T1000 (cell line): ENCODE measurements at regions not wholly inside any gene's neighbourhood (a gene's known extent, or its start where the extent isn't known, plus 50 kb on each side); places are given as distances from the start of the nearest gene placed in this dataset.
"Not testable (repeated sequence)": the region's sequence is repeated elsewhere in the genome, so short reads cannot be mapped to it uniquely, and the experiment has no call there.

Experiments
- DNase-seq: peaks from one replicate; lab custom pipeline; 2025; ENCODE audit warnings: mixed read lengths; lab: John Stamatoyannopoulos, UW

DNA sequence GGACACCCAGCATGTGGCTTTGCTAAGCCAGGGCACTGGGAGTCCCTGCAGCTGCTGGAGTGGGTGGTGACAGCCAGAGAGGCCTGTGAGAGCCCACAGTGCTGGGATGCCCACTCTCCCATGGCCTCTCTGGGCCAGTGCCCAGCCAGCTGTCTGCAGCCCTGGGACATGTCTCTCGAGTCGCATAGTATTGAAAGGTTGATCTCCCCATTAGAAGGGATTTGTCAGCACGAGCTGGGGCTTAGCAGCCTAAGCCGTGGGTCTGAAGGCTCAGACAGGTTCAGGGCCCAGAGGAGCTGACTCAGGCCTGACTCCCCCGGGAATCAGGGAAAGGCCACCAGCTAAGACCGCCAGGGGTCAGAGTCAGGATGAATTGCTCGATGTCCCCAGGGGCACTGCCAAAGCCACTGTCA is 53.5 kb downstream of the FOXD2 start:
- no peak for DNase-seq

- DNase-seq, result no peak
Measured at GRCh38 chr1:47495176-47495713, 57.4 kb downstream of the FOXD2 start.

GRCh38 chr1:47498551-47498950 is 60.7 kb downstream of the FOXD2 start:
- DNase-seq, result no peak

GRCh38 chr1:47501069-47501468 is 63.2 kb downstream of the FOXD2 start:
- no peak for DNase-seq

DNA sequence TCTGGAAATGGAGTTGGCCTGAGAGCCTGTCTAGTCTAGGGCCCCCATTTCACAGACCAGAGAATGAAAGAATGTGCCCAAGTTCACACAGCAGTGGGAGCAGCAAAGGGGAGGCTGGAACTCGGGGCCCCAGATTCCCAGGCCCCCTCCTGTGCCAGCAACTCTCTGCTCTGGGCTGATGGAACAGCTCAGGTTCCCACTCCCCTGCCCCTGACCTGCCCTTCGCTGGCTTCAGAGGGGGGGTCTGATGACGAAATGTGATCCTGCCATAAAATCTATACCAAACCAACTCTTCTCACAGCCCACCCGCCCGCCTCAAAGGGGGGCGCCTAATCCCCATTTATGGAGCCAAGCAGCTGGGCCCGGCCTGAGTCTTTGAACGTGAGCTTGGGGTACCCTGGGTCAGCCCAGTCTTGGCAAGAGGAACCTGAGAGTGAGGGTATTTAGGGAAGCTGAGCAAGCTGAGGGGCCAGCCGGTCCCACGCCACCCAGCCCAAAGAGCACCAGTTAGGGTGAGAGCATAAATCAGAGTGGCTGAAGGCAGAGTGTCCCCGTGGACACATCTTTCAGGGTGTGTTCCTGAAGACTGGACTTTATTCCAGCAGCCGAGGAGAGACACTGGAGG is 65.0 kb downstream of the FOXD2 start:
- no peak for DNase-seq

DNA sequence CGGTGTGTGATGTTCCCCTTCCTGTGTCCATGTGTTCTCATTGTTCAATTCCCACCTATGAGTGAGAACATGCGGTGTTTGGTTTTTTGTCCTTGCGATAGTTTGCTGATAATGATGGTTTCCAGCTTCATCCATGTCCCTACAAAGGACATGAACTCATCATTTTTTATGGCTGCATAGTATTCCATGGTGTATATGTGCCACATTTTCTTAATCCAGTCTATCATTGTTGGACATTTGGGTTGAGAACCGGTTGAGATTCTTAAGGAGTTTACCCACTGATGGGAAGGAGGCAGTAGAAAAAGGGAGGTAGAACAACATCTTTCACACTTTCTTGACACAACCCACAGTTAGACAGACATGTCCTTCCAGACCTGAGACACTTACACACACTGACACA is 67.0 kb downstream of the FOXD2 start:
- DNase-seq, result not testable (repeated sequence)

DNA sequence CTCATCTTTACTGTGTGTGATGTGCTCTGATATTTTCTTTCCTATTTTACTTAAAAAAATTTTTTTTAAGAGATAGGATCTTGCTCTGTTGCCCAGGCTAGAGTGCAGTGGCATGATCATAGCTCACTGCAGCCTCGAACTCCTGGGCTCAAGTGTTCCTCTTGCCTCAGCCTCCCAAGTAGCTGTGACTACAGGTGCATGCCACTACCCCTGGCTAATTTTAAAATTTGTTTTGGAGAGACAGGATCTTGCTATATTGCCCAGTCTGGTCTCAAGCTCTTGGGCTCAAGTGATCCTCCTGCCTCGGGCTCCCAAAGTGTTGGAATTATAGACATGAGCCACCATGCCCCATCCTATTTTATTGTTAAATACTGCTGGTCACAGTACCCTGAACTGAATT is 67.4 kb downstream of the FOXD2 start:
- DNase-seq, result no peak

DNA sequence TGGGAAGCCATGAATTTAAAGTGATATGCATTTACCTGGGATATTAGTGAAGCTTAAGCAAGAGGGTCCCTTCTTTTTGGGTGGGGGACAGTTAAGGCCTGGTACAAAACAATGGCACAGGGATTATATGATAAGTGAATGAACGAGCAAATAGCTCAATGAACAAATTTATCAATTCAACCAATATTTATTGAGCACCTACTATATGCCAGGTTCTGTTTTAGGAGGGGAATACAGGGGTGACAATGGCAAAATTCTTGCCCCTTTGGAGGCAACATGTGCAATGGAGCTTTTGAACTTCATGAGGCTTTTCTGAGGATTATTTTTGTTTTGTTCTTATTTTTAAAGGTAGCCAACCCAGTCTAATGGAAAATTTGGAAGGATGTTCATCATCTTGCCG is 68.2 kb downstream of the FOXD2 start:
- DNase-seq, result no peak

DNA sequence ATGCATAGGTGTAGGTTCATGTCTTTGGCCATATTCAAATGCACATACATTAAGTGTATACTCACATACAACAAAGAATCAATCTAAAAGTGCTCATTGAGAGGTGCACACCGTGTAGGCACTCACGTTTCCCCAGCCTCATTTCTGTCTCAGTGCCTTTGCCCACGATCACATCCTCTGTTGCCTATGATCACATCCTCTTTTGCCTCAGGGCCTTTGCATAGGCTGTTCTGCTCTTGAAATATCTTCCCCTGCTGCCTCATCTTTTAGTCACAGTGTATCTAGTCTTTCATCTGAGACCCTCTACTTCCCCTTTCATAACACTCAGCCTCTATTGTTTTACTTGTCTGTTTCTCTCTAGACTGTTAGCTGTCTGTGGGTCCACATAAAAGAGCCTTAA is 69.3 kb downstream of the FOXD2 start:
- DNase-seq, result no peak

DNA sequence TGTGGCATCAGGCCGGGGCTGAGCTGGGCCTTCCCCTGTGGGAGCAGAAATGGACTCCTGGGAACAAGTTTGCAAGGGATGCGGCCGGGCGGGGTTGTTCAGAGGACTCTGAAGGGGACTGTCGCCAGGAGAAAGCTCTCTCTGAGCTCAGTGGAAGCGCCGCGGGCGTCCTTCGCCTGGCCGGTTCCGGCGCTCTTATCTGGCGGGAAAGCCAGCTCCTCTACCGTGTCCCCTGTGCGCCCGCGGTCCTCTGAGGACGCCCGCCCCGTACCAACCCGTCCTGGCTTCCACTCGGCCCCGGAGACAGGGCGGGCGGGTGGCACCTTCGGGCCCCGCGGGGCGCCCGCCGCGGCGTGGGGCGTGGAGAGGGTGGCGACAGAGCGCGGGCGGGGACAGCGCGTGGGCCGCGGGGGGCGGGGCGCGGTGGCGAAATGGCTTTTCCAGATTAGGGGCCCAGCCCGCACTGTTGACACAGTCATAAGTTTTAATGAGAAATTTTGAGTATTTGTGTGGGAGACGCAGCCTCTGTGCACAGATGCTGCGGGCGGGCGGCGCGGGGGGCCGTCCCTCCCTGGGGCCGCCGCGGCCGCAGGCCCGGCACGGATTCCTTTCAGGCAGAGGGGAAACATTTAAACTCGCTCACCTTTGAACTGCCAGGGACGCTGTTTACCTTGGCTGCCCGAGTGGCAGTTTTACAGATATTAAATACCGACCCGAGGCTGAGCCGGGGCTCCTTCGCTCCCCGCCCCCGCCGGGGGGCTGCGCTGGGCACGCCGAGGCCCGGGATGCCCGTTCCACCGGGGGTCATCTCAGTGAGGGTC is 70.2 kb downstream of the FOXD2 start:
- DNase-seq, result no peak

DNA sequence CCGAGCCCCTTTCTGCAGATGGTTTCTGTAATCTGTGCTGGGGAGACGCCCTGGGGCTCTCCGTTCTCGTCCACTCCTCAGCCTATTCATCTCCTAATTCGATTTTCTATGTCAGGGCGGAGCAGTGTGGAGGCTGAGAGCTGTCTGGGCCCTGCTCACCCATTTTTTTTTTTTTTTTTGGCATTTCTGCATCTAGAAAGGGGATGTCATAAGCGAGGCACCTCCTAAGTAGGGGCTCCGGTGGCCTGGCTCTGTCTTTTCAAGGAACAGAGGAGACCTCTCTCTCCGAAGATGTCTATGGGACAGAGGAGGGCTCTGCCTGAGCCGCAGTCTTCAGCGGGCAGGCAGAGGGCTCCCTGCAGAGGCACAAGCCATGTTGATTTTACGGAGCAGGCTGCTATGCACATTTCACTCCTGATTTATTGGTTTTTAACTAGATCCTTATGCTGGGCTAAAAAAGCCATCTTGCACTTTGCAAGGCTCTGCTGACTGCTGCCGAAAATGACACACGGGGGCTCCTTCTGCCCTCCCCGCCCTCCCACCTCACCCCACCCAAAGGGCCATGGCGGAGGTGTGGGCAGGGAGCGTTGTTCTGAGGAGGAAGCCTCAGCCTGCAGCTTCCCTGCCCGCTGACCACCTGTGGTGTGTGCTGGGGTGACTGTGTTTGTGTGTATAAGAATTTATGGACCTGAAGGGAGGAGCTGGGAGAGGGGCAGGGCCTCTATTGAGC is 71.0 kb downstream of the FOXD2 start:
- DNase-seq, result no peak

DNA sequence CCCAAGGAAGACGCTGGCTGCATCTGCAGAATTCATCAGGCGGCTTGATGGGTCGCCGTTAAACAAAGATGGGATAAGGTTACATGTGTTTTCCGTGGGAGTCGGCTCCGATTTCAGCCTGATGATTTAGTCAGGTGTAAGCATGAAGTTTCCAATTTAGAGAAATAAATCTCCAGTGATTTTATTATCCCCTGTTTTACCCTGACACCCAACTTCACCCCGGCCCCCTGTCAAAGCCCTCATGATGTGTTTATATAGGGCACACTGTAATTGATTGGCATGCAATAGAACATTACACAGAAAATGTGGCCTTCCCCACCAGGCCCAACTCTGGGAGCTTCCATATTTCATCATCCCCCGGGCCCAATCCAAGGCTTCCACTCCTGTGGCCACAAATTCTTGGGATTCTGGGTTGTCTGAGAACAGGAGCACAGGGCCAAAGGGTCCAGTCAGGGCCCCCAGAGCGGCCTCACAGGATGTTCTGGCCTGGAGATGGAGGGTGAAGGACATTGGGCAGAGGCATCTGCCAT is 72.5 kb downstream of the FOXD2 start:
- DNase-seq, result no peak

DNA sequence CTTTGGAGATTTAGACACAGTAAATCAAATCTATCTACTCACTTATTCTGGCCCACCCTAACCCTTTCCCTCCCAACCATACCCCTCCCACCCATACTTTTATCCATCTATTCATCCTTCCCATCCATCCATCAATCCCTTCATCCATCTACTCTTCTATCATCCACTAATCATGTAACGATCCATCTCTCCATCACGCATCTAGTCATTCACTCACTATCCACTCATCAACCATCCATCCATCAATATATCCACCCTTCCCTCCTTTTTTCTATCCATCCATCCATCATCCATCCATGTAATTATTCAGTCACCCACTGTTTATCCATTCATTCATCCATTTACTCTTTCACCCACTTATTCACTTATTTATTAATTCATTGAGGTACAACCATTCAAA is 74.0 kb downstream of the FOXD2 start:
- DNase-seq, result no peak

DNA sequence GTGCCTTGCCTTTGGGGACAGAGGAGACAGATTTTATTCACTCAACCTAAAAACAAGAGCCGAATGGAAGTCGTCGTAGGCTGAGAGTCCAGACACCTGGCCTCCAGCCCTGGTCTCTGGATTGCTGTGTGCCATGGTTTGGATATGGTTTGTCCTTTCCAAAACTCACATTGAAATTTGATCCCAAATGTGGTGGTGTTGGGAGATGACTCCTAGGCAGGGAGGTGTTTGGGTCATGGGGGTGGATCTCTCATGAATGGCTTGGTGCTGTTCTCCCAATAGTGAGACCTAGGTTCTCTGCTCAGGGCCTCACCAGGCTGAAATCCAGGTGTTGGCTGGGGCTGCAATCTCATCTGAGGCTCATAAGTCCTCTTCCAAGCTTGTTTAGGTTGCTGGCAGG is 75.5 kb downstream of the FOXD2 start:
- no peak for DNase-seq

DNA sequence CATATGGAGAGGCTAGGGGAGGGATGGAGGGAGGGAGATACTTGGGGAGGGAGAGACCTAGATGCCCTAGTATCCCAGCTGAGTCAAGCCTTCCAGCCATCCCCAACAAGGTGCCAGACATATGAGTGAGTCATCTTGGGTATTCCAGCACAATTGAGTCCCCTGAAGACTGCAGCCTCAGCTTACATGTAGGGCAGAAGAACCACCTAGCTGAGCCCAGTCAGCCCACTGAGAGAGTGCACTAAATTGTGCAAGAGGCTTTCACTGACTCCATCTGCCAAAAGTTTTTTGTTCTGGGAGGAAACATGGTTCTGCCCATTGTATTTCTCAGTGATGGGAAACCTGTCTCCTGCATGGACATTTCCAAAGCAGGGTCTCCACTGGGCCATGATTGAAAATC is 76.4 kb downstream of the FOXD2 start:
- DNase-seq, result no peak

DNA sequence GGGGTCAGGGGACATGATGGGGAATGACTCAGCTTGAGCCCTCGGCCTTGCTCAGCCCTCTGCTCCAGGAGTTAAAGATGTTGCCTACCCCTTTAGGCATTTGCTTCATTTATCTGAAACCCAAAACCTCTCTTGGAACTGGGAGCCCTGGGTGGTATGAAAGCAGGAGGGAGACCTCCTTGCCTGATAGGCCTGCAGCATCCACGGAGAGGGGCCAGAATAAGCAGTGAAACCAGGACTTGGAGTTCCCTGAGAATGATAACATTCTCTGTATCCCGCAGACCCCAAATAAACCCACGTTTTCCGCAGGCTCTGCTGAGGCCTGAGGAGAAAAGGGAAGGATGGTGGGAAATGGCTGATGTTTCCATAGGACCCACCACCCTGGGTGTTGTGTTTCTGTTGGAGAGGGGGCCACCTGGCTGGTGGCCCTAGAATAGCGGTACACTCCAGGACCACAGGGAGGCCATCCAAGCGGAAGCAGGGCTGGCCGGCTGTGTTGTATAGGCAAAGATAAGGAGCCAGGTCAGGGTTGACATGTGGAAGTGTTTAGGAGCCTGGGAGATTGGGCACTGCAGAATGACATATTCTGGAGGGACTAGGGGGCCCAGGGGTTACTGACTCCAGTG is 77.4 kb downstream of the FOXD2 start:
- no peak for DNase-seq

- no peak for DNase-seq
Measured at GRCh38 chr1:47517946-47518345, 80.1 kb downstream of the FOXD2 start.

- DNase-seq, result no peak
Measured at GRCh38 chr1:47519491-47519890, 81.6 kb downstream of the FOXD2 start.

- DNase-seq, result no peak
Measured at GRCh38 chr1:47519971-47520370, 82.1 kb downstream of the FOXD2 start.

DNA sequence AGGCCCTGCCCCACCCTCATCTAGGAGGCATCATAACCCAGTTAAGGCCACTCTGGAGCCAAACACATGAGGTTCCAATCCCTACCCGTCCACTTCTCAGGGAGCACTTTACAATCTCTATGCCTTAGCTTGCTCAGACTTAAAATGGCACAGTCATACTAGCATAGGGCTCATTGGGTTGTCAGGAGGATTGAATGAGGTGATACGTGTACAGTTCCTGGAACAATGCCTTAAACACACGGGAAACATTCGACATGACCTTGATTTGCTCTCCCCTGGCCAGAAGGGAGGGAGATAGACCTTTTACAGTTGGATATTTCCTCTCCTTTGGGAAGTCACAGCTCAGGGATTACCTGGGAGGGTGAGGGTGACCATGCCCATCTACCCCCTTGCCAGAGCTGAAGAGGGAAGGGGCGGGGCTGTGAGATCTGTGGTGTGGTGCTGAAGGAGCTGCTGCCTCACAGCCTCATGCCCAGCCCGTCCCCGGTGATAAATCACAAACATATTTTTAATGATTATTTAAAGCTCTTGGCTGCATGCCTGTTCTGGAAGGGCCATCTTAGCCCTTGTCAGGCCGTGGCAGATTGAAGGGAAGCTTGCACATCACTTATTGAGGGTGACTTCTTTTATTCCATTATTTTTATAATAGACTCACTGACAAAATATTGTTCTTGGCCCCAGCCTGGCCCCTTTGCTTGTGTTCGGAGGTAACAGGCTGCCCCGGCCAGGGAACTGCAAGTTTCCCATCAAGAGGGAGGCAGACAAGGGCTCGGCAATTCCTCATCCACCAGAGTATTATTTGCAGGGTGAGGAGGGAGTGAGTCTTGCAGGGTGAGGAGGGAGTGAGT is 83.4 kb downstream of the FOXD2 start:
- DNase-seq, result no peak
